Vagina (tissue), 2 donors: ENCODE measurements at regions not wholly inside any gene's neighbourhood (a gene's known extent, or its start where the extent isn't known, plus 50 kb on each side); places are given as distances from the start of the nearest gene placed in this dataset.
A peak's percentile ranks its signal among the peaks of the same experiment; 100 is the strongest.

ENCODE experiments used
- DNase-seq, 2 donors: peaks; one replicate each; pipeline ENCODE4 v3.0.0-alpha.2; 2017; ENCODE audit errors: extremely low spot score in 2 of 2
- H3K27ac ChIP-seq: fragments of 200-600 bp; sonication (generic); one replicate; pipeline ENCODE4 v1.5.1; 2019
- H3K27me3 ChIP-seq: fragments of 200-600 bp; sonication (generic); one replicate; pipeline ENCODE4 v1.5.1; 2019
- H3K36me3 ChIP-seq, 2 donors: fragments of 200-600 bp; sonication (generic); one replicate each; pipeline ENCODE4 v1.5.1; 2017 to 2019
- H3K4me1 ChIP-seq: fragments of 200-600 bp; sonication (generic); one replicate; pipeline ENCODE4 v1.5.1; 2019
- H3K4me3 ChIP-seq, 2 donors: fragments of 200-600 bp; sonication (generic); 1 replicate in 1 of 2; 2 replicates in 1 of 2; pipeline ENCODE4 v1.5.1; 2016 to 2019
- H3K9me3 ChIP-seq: fragments of 200-600 bp; sonication (generic); one replicate; pipeline ENCODE4 v1.5.1; 2019
- CTCF ChIP-seq, 3 experiments: fragments of 450-650 bp in 2 of 3; fragments of 200-600 bp in 1 of 3; sonication (generic) in 1 of 3; IDR thresholded peaks; one replicate each; pipeline ENCODE4 v1.5.1; 2017 to 2019; ENCODE audit warnings: antibody characterized with exemption in 3 of 3, mild to moderate bottlenecking in 2 of 3, moderate library complexity in 2 of 3
- POLR2A ChIP-seq, 2 donors: fragments of 450-650 bp; IDR thresholded peaks; one replicate each; pipeline ENCODE4 v1.6.1; 2017; ENCODE audit warnings: antibody characterized with exemption in 2 of 2, mild to moderate bottlenecking in 2 of 2, moderate library complexity in 2 of 2
- POLR2AphosphoS5 ChIP-seq, 2 donors: sonication (generic); formaldehyde crosslinking; IDR thresholded peaks; one replicate each; pipeline ENCODE4 v1.9.0; 2017; ENCODE audit warnings: antibody characterized with exemption in 2 of 2, mild to moderate bottlenecking in 2 of 2, low read depth in 1 of 2; ENCODE audit not compliant: insufficient read depth in 1 of 2
- intact Hi-C: fragments of 100-400 bp; cut with DNase I; formaldehyde crosslinking; loops from one replicate; pipeline ENCODE4 v1.15.1; 2023

DNA sequence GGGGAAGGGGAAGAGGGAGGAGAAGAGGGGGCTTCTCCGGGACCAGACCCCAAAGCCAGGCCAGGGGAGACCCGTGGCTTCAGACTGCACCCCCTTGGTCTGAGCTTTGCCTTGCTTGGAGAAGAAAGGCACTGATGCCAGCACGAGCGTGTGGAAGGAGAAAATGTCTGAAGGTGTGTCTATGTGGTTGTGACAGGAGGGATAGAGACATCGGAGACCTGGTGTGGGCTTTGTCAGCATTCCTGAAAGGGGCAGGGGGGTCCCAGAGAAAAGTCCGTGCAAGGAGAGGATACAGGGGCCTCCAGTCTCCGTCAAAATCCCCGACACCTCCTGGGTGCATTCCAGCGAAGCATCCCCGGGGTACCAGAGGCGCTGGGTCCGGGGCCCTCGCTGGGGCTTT is 139.0 kb upstream of the LHX5 start:
- no peak overlapping the region for H3K4me3 ChIP-seq
- TF ChIP-seq POLR2AphosphoS5 (IDR thresholded peaks at IDR 0.05; ENCODE audit: insufficient read depth in 1 of 2, low read depth in 1 of 2) (no peak), POLR2A (IDR thresholded peaks at IDR 0.05) (no peak), CTCF (IDR thresholded peaks at IDR 0.05) (no peak)
- intact Hi-C loops: no loop called here
- H3K27ac ChIP-seq: no peak overlapping the region
- H3K27me3 ChIP-seq: no peaks in the 10 kb centered on the region
- peak in 1 of 2 donors; percentile 56 for DNase-seq
- no peaks in the 10 kb centered on the region for H3K36me3 ChIP-seq
- H3K4me1 ChIP-seq: no peaks in the 10 kb centered on the region
- no peaks in the 10 kb centered on the region for H3K9me3 ChIP-seq

DNA sequence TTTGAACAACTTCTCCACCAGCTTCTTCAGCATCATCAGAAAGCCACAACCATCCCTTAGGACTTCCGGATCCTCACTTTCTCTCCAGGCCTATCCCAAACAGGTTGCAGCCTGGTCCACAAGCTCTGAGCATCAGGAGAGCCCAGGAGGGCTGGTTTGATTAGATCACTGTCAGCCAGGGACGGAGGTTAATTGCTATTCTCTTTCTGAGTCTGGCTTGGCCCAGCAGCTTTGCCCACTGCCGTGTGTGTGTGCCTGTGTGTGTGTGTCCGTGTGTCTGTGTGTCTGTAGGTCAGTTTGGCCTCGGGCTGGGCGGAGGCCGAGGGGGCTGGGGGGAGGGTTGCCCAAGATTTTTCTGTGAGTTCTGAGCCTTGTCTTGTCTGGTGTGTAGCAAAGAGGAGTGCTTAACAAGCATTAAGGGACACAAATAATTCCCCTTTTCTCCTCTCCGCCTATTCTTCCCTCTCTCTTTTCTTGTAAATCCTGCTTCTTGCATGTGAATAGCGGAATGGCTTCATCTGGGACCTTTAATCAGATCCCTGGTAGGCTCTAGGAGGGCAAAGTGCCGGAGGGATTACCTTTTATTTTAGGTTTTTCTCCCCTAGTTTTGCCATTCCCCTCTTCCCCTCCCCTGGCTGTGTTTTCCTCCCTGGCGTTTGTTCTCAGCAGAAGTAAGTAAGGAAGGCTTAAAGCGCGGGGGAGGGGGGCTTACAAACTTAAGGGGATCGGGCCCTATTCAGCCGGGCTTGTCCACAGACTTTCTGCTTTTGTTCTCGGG is 138.2 kb upstream of the LHX5 start:
- DNase-seq: peak in 1 of 2 donors; percentile 52
- Histone ChIP-seq H3K9me3 (no peaks in the 10 kb centered on the region), H3K4me1 (no peaks in the 10 kb centered on the region), H3K27ac (no peak overlapping the region), H3K4me3 (no peak overlapping the region), H3K27me3 (no peaks in the 10 kb centered on the region), H3K36me3 (no peaks in the 10 kb centered on the region)
- no peak for TF ChIP-seq POLR2A (IDR thresholded peaks at IDR 0.05)
- no peak for TF ChIP-seq POLR2AphosphoS5 (IDR thresholded peaks at IDR 0.05; ENCODE audit: insufficient read depth in 1 of 2, low read depth in 1 of 2)
- TF ChIP-seq CTCF (IDR thresholded peaks at IDR 0.05): no peak
- intact Hi-C loops: no loop called here

DNA sequence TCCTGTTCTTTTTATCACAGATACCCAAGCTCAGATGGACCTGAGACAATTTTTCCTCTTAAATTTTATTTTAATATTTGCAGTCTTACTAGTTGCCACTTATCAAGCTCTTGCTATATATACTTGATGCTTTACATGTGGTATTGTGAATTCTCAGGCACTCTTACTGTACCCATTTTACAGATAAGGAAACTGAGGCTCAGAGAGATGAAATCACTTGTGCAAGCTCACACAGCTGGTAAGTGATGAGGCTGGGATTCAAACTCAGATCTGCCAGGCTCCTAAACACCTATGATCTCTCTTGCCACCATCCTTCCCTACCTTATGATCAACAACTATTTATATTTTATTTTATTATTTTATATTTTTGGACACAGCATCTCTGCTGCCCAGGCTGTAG is 133.0 kb upstream of the LHX5 start:
- no peak for DNase-seq
- intact Hi-C loops: no loop called here
- H3K4me1 ChIP-seq: no peaks in the 10 kb centered on the region

DNA sequence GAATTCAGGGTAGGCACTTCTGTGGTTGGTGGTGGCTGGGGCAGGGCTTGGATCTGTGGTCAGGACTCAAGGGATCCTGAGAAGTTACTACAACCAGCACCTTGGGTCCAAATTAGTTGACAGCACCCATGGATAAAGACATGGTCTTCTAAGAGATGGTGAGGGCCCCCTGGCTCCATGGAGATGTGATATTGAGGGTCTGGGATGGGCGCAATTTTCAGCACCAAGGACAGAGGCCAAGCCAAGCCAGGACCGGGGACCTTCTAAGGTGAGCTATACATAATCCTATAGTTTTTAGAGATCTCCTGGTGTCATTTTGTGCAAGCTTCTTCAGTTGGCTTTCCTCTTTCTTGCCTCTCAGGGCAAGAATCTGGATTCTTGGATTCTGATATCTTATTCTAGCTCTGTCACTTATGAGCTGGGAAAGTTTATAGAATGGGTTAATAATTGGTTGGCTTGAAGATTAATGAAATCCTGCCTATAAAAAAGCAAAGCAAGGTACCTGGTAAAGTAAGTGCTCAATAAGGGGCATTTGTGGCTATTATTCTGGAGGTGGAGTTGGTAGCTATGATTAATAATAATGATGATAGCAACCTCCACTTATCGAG is 130.1 kb upstream of the LHX5 start:
- no peak overlapping the region for H3K27ac ChIP-seq
- H3K4me1 ChIP-seq: no peaks in the 10 kb centered on the region
- H3K4me3 ChIP-seq: no peak overlapping the region
- H3K27me3 ChIP-seq: no peaks in the 10 kb centered on the region
- no peaks in the 10 kb centered on the region for H3K36me3 ChIP-seq
- intact Hi-C loops: no loop called here
- no peaks in the 10 kb centered on the region for H3K9me3 ChIP-seq
- DNase-seq: no peak
- TF ChIP-seq POLR2A (IDR thresholded peaks at IDR 0.05) (no peak), CTCF (IDR thresholded peaks at IDR 0.05) (no peak), POLR2AphosphoS5 (IDR thresholded peaks at IDR 0.05; ENCODE audit: insufficient read depth in 1 of 2, low read depth in 1 of 2) (no peak)

More for the DNA sequence above, 133.0 kb upstream of the LHX5 start:
- no peaks in the 10 kb centered on the region for H3K9me3 ChIP-seq
- H3K4me3 ChIP-seq: no peak overlapping the region
- H3K27me3 ChIP-seq: no peaks in the 10 kb centered on the region
- H3K27ac ChIP-seq: no peak overlapping the region
- H3K36me3 ChIP-seq: no peaks in the 10 kb centered on the region
- no peak for TF ChIP-seq POLR2AphosphoS5 (IDR thresholded peaks at IDR 0.05; ENCODE audit: insufficient read depth in 1 of 2, low read depth in 1 of 2)
- no peak for TF ChIP-seq POLR2A (IDR thresholded peaks at IDR 0.05)
- TF ChIP-seq CTCF (IDR thresholded peaks at IDR 0.05): no peak

DNA sequence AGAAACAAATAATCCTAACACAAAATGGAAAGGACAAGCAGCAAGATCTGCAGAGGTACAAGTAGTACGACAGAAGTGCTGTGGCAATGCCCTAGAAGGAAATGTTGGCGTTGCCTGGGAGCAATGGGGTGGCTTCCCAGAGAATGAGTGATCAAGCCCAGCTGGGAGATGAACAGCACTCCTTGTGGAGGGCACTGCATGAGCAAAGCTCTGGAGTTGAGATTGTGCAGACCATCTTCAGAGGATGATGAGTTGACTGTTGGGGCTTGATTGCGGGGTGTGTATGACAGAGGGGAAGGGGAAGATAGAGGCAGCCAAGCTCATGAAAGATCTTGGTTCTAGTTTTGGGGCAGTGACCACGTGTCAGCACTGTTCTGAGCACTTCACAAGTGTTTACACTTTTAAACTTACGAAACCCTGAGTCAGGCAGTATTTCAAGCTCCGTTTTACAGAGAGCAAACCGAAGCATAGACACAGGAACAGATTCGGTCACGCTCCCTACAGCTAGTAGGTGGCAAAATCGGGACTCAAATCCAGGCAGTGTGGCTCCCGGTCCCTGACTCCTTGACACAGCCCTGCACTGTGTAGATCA is 127.2 kb upstream of the LHX5 start:
- Histone ChIP-seq H3K27ac (no peak overlapping the region), H3K9me3 (no peaks in the 10 kb centered on the region), H3K4me3 (no peak overlapping the region), H3K4me1 (no peaks in the 10 kb centered on the region), H3K27me3 (no peaks in the 10 kb centered on the region), H3K36me3 (no peaks in the 10 kb centered on the region)
- TF ChIP-seq POLR2A (IDR thresholded peaks at IDR 0.05) (no peak), CTCF (IDR thresholded peaks at IDR 0.05) (no peak), POLR2AphosphoS5 (IDR thresholded peaks at IDR 0.05; ENCODE audit: insufficient read depth in 1 of 2, low read depth in 1 of 2) (no peak)
- intact Hi-C loops: no loop called here
- DNase-seq: no peak
